Nephron progenitor cell (in vitro differentiated cells): ENCODE measurements at regions not wholly inside any gene's neighbourhood (a gene's known extent, or its start where the extent isn't known, plus 50 kb on each side); places are given as distances from the start of the nearest gene placed in this dataset.
"Not testable (repeated sequence)": the region's sequence is repeated elsewhere in the genome, so short reads cannot be mapped to it uniquely, and the experiment has no call there.

Experiments used
- DNase-seq: peaks from one replicate; pipeline ENCODE4 v3.0.0; 2021
- H3K27ac Mint-ChIP-seq: 2 replicates; pipeline ENCODE4 v1.8.0; 2021; ENCODE audit warnings: mild to moderate bottlenecking, moderate library complexity, mixed read lengths
- H3K27me3 Mint-ChIP-seq: 2 replicates; pipeline ENCODE4 v1.8.0; 2021; ENCODE audit warnings: mild to moderate bottlenecking, low read depth, mixed read lengths; ENCODE audit not compliant: poor library complexity
- H3K36me3 Mint-ChIP-seq: 2 replicates; pipeline ENCODE4 v1.8.0; 2021; ENCODE audit warnings: low read depth, mixed read lengths
- H3K4me1 Mint-ChIP-seq: 2 replicates; pipeline ENCODE4 v1.8.0; 2021; ENCODE audit warnings: mixed read lengths
- H3K4me3 Mint-ChIP-seq: 2 replicates; pipeline ENCODE4 v1.8.0; 2021; ENCODE audit warnings: mild to moderate bottlenecking, moderate library complexity, mixed read lengths
- H3K9me3 Mint-ChIP-seq: 2 replicates; pipeline ENCODE4 v1.8.0; 2021; ENCODE audit warnings: mild to moderate bottlenecking, moderate library complexity, mixed read lengths
- TF ChIP-seq, protein P1 (sequence below): fragments of 200-600 bp; sonication (generic); IDR thresholded peaks from 2 replicates; pipeline ENCODE4 v1.5.0; 2021; ENCODE audit warnings: antibody characterized with exemption

- peaks cover 6% of the 10 kb centered on the region for H3K27me3 Mint-ChIP-seq
- H3K4me1 Mint-ChIP-seq = no peaks in the 10 kb centered on the region
- H3K9me3 Mint-ChIP-seq = peaks cover 4% of the 10 kb centered on the region
- TF ChIP-seq, protein P1, sequence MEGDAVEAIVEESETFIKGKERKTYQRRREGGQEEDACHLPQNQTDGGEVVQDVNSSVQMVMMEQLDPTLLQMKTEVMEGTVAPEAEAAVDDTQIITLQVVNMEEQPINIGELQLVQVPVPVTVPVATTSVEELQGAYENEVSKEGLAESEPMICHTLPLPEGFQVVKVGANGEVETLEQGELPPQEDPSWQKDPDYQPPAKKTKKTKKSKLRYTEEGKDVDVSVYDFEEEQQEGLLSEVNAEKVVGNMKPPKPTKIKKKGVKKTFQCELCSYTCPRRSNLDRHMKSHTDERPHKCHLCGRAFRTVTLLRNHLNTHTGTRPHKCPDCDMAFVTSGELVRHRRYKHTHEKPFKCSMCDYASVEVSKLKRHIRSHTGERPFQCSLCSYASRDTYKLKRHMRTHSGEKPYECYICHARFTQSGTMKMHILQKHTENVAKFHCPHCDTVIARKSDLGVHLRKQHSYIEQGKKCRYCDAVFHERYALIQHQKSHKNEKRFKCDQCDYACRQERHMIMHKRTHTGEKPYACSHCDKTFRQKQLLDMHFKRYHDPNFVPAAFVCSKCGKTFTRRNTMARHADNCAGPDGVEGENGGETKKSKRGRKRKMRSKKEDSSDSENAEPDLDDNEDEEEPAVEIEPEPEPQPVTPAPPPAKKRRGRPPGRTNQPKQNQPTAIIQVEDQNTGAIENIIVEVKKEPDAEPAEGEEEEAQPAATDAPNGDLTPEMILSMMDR = no peak
- no peaks in the 10 kb centered on the region for H3K36me3 Mint-ChIP-seq
- H3K4me3 Mint-ChIP-seq = no peak overlapping the region
- DNase-seq = no peak
- H3K27ac Mint-ChIP-seq = no peak overlapping the region
Observed at GRCh38 chr4:79588679-79589078, 180.7 kb upstream of the GK2 start.

GRCh38 chr4:79587207-79587606 lies 179.2 kb upstream of the GK2 start:
- H3K27me3 Mint-ChIP-seq, H3K27ac Mint-ChIP-seq, DNase-seq, H3K4me3 Mint-ChIP-seq, H3K9me3 Mint-ChIP-seq, H3K36me3 Mint-ChIP-seq, H3K4me1 Mint-ChIP-seq: not testable (repeated sequence)

- Mint-ChIP-seq H3K4me3 (no peak overlapping the region), H3K9me3 (peaks cover 4% of the 10 kb centered on the region), H3K36me3 (no peaks in the 10 kb centered on the region), H3K4me1 (no peaks in the 10 kb centered on the region), H3K27ac (no peak overlapping the region), H3K27me3 (peaks cover 6% of the 10 kb centered on the region)
- TF ChIP-seq, protein P1 = no peak
- no peak for DNase-seq
Observed at GRCh38 chr4:79585834-79586233, 177.8 kb upstream of the GK2 start.

DNA sequence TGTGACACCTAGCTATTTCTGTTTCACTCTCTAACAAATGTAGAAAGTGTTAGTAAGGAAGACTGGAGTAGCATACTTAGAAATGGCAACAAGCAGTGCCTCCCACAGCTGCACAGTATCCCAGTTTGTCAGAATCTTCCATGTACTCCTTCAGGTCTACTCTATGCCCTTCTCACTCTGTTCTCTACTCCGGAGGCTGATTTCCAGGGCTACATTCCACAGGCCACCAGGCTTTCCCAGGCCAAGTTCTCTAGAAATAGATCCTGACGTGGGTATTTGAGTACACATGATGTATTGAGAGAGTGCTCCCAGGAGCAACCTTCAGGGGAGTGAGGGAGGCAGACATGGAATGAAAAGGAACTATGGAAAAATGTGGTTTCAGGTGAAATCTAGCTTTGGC lies 177.3 kb upstream of the GK2 start:
- Mint-ChIP-seq H3K36me3 (no peaks in the 10 kb centered on the region), H3K4me1 (no peaks in the 10 kb centered on the region), H3K27ac (no peak overlapping the region), H3K27me3 (peaks cover under 1% of the 10 kb centered on the region), H3K9me3 (peaks cover 4% of the 10 kb centered on the region), H3K4me3 (no peak overlapping the region)
- TF ChIP-seq, protein P1 = no peak
- no peak for DNase-seq

DNA sequence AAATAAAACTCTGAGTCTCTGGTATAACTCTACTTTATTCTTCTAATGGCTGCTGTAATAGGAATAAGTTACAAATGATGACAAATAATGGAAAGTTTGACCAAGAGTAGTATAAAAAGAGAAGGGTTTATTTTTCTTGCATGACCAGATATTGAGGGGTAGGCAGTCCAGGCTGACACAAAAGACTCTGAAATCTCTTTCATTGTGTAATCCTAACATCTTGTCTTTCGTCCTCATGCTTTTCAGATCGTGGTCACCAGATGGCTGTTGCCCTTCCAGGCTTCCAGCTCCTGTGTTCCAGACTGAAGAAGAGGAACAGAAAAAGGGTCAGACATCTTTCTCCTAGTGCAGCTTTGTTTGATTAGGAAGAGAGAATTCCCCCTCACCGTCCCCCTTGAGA lies 176.9 kb upstream of the GK2 start:
- H3K4me3 Mint-ChIP-seq = no peak overlapping the region
- DNase-seq = no peak
- H3K27me3 Mint-ChIP-seq = no peaks in the 10 kb centered on the region
- H3K9me3 Mint-ChIP-seq = peaks cover 4% of the 10 kb centered on the region
- no peaks in the 10 kb centered on the region for H3K4me1 Mint-ChIP-seq
- H3K27ac Mint-ChIP-seq = no peak overlapping the region
- H3K36me3 Mint-ChIP-seq = no peaks in the 10 kb centered on the region
- TF ChIP-seq, protein P1 = no peak

- Mint-ChIP-seq H3K27me3 (no peaks in the 10 kb centered on the region), H3K4me1 (no peaks in the 10 kb centered on the region), H3K9me3 (peaks cover 4% of the 10 kb centered on the region), H3K4me3 (no peak overlapping the region), H3K36me3 (no peaks in the 10 kb centered on the region), H3K27ac (no peak overlapping the region)
- no peak for DNase-seq
- TF ChIP-seq, protein P1 = no peak
Observed at GRCh38 chr4:79584352-79584751, 176.3 kb upstream of the GK2 start.
